SIG-M5 treated with dmso at 0.1 percent for 504 hours (cell line): ENCODE measurements at regions not wholly inside any gene's neighbourhood (a gene's known extent, or its start where the extent isn't known, plus 50 kb on each side); places are given as distances from the start of the nearest gene placed in this dataset.

ENCODE experiments used
- DNase-seq: peaks from one replicate; lab custom pipeline; 2025; ENCODE audit not compliant: unreplicated experiment; lab: John Stamatoyannopoulos, UW

DNA sequence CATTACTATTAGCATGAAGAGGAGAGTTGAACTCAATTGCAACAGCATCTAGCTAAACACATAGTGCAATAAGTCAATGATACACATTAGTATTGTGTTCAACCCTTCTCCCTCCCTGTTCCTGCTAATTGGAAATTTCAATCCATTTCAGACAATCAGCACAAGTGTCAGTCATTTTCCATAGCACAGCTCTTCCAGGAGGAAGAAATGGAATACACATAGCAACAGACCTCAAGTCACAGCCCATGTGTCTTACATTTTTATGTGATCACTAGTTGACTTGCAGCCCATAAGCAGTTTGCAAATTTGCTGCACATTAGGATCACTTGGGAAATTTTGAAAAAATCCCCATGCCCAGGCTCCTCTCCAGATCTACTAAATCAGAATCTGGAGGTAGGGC is 636.9 kb downstream of the TLE4 start:
- DNase-seq = no peak

DNA sequence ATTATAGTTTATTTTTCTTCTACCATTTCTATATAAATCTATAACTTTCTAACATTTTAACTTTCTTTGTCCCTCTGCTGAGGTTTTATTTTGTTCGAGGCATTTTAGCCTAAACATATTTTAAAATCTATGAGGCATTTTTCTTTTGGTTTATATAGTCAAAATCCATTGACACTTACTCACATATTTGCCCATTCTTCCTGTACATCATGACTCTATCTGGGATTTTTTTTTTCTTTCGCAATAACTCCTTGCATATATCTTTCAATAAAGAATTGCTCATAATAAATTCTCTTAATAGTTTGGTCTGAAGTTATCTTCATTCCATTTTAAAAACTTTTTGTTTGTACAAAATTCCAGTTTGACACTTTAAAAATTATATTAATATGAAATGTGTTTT is 632.3 kb downstream of the TLE4 start:
- no peak for DNase-seq

DNA sequence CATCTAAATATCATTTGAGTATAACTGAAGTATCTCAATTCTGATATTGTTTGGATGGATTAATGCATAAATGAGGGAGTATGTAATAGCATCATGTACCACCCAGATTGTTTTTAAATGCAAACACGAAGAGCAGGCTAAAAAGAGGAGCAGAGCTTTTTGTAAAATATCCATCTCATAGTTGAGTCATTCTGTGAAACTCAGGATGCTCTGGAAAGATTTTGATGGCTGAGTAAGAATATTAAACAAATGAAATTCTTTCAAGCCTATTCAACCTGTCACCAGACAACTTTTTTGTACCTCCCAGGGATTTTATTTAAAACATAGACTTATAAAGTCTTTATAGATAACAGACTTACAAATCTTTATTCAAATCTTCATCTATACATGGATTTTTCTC is 625.9 kb downstream of the TLE4 start:
- DNase-seq = no peak

DNA sequence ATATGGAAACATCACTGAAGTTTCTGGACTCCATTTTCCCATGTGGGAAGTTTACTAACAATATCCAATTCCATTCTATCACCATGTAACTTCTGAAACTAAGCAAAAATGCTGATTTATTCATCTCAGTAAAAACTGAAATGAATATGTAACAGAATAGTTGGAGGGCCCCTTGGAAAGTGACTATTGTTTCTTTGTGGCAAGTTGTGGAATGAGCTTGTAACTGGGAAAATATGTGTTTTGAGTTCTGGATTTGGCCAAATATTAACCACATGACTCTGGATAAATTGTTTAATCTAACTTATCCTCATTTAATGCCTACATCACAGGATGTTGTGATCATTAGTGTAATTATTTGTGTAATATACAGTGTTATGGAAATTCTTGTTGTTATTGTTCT is 619.3 kb downstream of the TLE4 start:
- no peak for DNase-seq

DNA sequence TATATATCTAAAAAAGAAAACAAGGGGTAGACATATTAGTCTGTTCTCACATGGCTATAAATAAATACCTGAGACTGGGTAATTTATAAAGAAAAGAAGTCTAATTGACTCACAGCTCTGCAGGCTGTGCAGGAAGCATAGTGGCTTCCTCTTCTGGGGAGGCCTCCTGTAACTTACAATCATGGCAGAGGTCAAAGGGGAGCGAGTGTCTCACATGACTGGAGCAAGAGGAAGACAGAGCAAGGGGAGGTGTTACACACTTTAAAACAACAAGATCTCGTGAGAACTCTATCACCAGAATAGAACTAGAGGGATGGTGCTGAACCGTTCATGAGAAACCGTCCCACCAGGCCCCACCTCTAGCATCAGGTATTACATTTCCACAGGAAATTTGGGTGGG is 616.8 kb downstream of the TLE4 start:
- no peak for DNase-seq

DNA sequence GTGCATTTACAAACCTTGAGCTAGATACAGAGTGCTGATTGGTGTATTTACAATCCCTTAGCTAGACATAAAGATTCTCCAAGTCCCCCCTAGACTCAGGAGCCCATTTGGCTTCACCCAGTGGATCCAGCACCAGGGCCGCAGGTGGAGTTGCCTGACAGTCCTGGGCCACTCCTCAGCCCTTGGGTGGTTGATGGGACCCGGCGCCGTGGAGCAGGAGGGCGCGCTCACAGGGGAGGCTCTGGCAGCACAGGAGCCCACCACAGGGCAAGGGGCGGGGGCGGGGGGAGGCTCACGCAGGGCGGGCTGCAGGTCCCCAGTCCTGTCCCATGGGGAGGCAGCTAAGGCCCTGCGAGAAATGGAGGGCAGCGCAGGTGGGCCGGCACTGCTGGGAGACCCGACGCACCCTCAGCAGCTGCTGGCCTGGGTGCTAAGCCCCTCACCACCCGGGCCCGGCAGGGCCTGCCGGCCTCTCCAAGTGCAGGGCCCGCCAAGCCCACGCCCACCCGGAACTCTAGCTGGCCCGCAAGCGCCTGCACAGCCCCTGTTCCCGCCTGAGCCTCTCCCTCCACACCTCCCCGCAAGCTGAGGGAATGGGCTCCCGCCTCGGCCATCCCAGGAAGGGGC is 613.5 kb downstream of the TLE4 start:
- no peak for DNase-seq

DNA sequence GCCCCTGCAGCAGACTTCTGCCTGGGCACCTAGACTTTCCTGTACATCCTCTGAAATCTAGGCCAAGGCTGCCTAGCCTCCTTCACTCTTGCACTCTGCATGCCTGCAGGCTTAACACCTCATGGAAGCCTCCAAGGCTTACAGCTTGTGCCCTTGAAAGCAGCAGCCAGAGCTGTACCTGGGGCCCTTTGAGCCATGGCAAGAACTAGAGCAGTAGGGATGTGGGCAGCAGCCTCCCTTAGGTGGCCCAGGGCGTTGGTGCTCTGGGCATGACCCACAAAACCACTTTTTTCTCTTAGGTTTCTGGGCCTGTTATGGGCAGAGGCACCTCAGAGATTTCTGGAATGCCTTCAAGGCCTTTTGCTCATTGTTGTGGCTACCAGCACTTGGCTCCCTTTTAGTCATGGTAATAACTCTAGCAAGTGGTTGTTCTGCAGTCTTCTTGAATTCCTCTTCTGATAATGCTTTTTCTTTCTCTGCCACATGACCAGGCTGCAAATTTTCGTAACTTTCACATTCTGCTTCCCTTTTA is 606.2 kb downstream of the TLE4 start:
- no peak for DNase-seq

DNA sequence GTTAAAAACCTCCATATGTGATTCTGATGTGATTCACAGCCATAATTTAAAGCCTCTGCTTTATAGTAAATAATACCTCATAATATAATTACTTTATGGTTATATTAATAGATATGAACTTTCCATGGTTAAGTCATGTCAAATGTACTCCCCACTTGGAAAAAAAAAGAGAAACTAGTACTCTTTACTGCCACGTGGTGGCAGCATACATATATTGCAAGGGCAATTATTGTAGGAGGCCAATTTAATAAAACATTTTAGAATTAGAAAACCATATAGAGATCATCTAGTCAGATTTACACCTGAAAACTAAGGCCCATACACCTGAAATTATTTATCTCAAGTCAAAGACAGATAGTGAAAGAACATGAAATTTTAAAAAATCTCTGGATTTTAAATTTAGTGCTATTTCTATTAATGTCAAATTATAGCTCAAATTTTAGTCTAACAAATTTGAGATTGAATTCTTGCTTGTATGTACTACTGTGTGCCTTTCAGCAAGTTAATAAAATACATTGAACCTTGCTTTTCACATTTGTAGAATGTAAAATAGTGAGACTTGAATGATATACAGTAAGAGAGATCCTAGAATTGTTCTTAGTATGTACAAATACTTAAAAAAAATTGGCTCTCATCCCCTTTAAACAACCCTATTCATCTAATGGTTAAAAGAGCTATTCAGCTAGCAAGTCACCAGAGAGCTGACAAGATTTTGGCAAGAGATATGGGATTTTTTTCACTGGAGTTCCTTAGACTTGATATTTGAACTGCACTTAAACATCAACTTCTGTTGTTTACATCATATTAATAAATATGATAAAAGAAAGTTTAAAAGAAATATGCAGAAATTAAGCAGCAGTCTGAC is 603.8 kb downstream of the TLE4 start:
- DNase-seq = peak; percentile 31

DNA sequence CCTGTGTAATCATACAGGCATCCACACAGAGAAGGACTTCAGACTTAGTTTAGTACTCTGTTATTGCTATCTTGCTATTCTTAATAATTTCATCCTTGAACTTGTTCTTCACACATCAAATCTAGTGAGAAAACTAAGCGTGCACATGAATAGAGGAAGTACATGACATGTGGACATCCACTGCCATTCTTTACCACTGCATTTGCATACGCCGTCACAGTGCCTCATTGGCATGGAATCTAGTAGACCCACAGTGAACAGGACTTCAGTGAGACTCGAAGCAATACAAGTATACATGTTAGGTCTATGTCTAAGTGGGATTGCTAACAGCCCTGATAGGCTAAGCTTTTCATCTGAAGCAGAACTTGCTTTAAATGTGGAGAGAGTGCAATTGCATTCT is 592.1 kb downstream of the TLE4 start:
- DNase-seq = no peak

DNA sequence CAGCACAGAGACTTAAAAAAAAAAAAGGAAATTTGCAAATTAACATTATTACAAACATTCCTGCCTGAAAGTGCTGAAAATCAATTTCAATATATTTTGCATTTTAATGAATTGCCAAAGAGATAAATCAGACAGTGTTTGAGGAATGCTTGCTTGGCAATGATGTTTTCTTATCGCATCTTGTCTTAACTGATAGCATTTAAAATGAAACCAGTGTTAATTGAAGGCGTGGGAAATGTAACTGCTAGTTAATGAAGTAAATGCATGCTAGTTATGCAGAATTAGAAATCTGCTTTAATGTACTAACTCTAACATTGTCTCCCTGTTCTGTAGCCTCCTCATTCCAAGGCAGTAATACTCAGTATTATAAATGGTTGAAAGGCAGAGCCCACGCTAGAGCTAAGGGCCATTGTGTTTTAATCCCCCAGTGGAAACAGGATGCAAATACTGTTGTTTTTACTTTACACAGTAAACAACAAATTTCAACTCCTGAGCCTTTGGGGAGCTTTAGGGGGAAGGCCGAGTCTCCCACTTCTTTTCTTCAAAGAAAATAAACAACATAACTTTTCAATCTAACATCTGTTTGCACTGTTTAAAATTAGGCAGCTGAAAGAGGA is 586.9 kb downstream of the TLE4 start:
- DNase-seq = no peak

DNA sequence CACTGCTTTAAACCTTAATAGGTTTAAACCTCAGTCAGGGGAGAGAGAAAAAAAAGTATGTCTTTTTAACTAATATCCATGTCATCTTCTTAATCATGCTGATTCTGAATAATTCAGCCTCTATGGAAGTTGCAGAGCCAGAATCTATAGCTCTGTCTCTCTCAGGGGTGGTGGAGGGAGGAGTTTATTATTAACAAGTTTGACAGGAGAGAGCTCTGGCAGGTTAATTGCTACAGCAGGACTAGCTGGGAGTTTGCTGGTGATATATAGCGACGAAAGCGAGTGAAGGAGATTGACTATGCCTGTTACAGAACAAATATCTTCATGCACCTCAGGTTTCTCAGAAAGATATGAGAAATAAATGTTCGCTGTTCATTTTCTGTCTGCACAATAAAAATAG is 586.4 kb downstream of the TLE4 start:
- DNase-seq = no peak

DNA sequence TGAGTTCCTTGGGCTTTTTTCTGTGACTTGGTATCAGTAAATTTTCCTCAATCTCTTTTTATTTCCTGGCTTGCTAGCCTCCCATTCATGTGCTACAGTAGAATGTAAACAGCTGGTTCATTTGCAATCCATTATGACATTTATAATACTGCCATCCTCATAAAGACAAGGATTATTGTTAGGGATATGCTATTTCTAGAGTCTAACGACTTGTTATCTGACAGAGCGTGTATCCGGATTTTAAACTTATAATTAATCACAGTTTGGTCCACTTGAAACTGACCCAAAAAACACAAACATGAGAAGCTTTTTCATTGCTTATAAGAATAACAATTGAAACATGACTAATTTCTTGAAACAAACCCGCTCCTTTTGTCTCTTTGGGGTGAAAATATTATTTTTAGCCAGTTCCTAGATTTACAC is 585.8 kb downstream of the TLE4 start:
- DNase-seq = no peak

DNA sequence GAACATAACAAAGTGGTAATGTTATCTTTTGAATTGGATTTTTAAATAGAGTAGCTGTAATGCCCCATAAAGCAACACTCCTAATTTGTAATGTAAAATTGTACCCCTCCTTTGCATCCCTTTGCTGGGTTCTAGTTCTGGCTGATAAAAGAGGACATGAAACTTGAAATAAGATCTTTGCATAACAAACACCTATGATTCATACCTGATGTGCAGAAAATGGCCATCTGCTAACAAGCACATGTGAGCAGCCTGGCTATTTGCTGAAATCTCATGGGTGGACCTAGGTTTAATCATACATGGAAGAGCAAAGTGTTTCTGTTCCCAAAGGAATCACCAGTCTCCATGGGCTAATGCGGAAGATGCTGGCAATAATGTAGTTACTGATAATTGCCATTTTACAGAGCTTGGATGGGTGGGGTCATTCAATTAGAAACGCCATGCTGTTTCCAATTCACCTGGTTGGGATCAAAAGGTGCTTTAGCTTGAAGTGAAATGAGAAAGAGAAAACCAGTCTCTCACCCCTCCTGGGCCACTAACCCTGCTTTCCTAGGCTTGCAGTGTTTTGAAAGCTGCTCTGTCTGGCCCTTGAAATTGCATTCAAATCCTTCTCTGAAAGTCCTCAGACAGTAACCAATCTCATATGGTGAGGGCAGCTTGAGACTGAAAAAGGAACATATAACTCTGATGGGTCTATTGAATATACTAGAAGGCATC is 585.1 kb downstream of the TLE4 start:
- DNase-seq = no peak

DNA sequence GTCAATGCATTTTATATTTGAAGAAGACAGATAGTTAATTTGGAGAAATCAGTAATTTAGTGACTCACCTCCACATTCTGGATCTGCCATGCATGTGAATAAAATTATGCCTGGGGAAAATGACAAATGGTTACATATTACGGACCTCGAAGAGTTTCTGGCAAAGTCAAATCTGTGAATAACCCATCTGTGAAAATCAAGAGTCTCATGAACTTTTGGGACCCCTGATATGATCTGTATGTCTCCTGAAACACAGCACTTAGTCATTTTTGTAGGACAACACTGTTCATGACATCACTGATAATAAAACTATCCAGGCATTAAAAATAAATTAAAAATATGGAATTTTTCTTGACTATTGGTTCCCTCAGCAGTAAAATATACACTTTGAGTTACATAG is 584.5 kb downstream of the TLE4 start:
- DNase-seq = no peak

DNA sequence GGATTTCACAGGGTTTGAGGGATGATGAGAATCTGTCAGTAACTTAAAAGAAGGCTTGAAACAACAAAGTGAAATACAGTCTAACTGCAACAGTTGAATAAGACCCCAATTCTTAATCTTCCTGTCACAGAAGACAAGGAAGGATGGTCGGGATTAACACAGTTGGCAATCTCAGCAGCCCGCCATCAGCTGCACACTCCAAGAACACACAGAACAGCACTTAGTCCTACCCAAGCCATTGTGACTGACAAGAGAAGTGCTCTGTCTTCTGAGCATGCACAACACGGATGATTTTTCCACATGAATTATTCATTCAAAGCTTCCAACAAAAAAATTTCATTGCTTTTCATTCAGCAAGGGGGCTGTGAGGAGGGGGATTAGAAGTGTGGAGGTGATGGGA is 576.1 kb downstream of the TLE4 start:
- no peak for DNase-seq

DNA sequence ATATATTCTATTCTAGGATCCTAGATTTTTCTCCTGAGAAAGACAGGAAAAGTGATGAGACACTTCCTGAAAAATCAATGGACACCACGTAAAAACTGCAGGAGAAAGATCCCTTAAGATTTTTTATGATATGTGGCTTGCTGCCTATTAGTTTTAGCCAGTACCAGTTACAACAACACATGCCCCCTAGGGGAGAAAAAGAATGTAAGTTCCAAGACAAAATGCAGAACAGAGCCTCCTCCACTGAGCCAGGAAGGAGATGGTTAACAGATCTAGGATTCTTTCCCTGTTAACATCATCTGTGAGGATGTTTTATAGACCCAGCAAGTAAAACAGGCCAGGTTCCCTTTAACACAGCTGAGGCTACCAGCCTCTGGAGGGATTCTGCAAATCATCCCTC is 574.7 kb downstream of the TLE4 start:
- DNase-seq = no peak

DNA sequence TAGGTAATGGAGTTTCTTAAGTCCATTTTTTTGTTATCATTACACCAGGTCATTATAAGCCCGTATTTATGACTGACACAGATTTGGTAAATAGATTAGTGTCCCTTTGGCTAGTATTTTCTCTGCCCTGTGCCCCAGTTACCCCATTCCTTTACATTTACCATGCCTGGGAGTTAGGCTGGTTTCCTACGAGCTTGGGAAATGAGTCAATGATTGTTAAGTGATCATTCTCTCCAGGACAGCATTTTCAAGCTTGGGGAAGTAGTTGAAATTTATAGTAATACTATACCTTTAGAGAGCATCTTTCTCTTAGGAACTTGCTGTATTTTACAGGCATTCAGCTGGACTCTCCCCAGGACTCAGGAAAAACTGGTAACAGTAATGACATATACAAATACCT is 573.1 kb downstream of the TLE4 start:
- DNase-seq = no peak

DNA sequence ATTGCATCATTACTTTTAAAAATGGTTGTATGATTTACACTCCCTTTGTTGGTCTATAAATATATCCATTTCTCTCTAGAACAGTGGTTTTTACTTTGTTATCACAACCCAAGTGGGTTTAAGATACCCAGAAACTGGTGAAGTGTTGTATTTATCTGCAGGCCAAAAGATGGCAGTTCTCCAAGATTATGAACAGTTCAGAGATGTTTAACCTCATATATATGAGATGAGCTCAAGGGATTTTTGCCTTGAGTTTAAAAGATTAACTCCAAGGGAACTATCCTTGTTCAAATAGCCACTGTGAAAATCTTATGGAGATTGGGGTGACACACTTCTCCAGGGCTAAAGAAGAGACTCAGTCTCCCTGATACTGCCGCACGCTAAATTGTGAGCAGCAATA is 572.6 kb downstream of the TLE4 start:
- DNase-seq = no peak

DNA sequence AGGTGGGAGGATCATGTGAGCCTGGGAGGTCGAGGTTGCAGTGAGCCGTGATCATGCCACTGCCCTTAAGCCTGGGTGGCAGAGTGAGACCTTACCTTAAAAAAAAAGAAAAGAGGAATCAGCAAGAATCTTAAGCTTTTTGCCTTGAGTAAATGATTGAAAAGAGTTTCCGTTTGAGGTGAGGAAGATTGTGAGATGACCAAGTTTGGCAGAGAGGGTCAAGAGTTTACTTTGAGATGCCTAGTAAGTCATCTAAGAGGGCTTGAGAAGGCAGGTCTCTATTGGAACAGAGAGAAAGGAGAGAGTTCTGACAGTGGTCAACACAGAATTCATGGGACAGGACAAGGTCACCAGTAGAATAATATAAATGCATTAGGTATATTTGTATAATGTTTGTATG is 572.1 kb downstream of the TLE4 start:
- DNase-seq = no peak

DNA sequence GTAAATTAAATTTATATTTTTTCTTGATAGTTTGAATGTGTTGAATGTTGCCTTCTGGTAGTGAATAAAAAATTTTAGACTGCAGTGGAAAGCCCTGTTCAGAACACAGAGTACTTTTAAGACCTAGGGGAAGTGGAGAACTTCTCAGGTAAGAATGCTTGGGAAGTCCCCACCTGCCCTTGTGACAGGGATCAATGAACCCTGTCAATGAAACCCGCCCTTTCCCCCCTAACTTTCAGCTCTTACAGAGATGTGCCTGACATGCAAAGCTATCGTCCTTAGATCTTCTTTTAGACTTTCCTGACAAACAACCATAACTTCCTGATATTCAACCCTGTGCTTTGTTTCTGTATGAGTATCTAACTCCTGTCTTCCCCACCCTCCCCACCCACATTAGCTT is 562.7 kb downstream of the TLE4 start:
- DNase-seq = no peak

DNA sequence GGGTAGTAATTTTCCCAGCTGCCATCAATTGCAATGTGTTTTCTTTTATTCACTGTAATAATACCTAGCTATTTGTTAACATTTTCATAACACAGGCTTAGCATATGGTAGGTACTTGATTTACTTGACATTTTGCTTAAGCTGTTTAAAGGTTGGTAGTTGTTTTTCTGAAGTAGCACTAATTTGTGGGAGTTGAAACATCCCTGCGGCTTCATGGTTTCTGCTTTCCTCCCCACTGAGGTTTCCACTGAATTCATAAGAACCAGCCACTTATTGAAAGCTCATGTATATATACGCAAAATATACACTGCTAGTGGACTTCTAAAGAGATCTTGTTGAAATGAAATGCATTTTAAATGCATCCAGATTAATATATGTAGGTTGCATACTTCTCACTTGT is 559.9 kb downstream of the TLE4 start:
- DNase-seq = no peak
